ENCODE measurements at regions not wholly inside any gene's neighbourhood (a gene's known extent, or its start where the extent isn't known, plus 50 kb on each side); places are given as distances from the start of the nearest gene placed in this dataset.

DNA sequence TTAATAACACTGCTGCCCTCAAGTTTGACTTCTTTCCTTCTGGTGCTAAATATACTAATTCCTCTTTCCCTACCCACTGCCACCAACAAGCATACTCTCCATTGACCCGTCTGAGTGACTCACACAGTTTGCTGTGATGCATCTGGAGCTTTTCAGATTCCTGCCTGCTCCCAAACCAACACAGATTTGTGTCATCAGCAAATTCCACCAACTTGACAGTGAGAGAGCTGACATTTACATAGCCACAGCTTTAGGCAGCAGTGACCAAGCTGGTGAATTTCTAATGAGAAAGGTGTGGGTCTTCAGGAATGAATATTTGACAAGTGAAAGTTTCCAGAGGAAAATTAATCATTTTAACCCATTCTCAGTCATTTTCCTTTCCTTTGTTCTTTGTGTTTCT lies 96.5 kb upstream of the PRICKLE2 start:
- peak; percentile 73 for DNase-seq (ENCODE audit: low read depth)
- no peak overlapping the region for H3K4me3 ChIP-seq (ENCODE audit: low read depth, low read length)
- TF ChIP-seq, protein P1, sequence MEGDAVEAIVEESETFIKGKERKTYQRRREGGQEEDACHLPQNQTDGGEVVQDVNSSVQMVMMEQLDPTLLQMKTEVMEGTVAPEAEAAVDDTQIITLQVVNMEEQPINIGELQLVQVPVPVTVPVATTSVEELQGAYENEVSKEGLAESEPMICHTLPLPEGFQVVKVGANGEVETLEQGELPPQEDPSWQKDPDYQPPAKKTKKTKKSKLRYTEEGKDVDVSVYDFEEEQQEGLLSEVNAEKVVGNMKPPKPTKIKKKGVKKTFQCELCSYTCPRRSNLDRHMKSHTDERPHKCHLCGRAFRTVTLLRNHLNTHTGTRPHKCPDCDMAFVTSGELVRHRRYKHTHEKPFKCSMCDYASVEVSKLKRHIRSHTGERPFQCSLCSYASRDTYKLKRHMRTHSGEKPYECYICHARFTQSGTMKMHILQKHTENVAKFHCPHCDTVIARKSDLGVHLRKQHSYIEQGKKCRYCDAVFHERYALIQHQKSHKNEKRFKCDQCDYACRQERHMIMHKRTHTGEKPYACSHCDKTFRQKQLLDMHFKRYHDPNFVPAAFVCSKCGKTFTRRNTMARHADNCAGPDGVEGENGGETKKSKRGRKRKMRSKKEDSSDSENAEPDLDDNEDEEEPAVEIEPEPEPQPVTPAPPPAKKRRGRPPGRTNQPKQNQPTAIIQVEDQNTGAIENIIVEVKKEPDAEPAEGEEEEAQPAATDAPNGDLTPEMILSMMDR (IDR thresholded peaks at IDR 0.05; ENCODE audit: insufficient read depth, low read length): no peak

DNA sequence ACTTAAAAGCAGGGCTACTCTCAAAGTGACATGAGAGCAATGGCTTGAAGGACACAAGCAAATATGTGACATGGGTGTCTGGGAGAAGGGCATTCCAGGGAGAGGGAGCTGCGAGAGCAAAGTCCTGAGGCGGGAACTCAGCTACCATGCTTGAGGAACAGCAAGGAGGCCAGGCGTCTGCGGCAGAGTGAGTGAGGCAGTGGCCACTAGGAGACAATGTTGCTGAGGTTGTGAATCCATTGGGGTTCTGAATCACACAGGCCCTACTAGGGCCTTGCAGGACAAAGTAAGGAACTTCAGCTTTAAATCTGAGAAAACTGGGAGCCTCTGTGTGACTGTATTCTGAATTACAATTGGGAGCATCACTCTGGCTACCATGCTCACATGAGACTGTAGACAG lies 94.1 kb upstream of the PRICKLE2 start:
- no peak for DNase-seq (ENCODE audit: low read depth)
- TF ChIP-seq, protein P1 (IDR thresholded peaks at IDR 0.05; ENCODE audit: insufficient read depth, low read length): no peak
- H3K4me3 ChIP-seq (ENCODE audit: low read depth, low read length): no peak overlapping the region

DNA sequence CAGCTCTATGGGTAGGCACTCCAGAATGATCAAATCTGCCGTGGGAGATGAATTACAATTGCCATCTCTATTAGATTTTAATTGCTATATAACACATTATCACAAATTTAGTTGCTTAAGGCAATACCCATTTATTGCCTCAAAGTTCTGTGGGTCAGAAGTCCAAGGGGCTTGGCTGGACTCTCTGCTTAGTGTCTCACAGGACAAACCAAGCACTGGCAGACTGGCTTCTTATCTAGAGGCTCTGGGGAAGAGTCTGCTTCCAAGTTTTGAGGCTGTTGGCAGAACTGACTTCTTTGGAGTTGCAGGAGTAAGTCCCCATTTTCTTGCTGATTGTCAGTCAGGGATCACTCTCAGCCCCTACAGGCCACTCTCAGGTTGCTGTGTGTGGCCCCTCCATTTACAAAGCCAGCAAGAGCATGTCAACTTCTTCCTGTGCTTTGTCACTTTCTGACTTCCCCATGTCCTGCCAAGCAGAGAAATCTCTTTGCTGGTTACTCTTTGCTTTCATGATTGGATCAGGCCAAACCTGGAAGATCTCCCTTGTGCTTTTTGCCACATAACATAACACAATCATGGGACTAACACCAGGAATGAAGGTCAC lies 93.5 kb upstream of the PRICKLE2 start:
- TF ChIP-seq, protein P1 (IDR thresholded peaks at IDR 0.05; ENCODE audit: insufficient read depth, low read length): no peak
- no peak overlapping the region for H3K4me3 ChIP-seq (ENCODE audit: low read depth, low read length)
- DNase-seq (ENCODE audit: low read depth): no peak

DNA sequence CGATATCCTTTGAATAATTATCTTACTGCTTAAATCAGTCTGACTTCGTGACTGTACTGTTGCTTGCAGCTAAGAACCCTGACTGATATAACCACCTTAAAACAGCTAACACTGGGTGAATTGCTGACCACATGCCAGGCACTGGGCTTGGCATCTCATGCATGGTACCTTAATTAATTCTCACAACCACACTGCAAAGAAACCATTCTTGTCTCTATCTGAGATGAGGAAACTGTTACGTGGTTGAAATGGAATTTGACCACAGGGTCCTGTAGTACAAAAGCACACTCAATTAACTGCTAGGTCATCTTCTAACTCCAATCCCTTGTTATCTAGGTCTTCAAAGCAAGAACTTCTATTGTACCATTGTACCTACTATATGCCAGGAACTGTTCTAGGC lies 92.7 kb upstream of the PRICKLE2 start:
- DNase-seq (ENCODE audit: low read depth): no peak
- H3K4me3 ChIP-seq (ENCODE audit: low read depth, low read length): no peak overlapping the region
- TF ChIP-seq, protein P1 (IDR thresholded peaks at IDR 0.05; ENCODE audit: insufficient read depth, low read length): no peak

DNA sequence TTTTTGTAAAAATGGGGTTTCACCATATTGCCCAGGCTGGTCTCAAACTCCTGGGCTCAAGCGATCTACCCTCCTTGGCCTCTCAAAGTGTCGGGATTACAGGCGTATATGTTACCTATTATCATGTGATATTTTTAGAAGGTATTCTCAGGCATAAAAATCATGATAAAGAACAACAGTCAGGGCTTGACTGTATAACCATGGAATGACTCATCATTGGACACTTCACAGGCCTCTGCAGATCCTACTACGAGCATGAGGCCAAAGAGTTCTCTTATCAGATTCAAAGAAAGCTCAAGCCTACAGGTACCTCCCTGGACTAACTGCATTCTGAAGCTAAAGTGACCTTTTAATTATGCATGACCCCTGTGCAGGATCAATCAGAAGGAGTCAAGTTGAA lies 91.7 kb upstream of the PRICKLE2 start:
- TF ChIP-seq, protein P1 (IDR thresholded peaks at IDR 0.05; ENCODE audit: insufficient read depth, low read length): no peak
- H3K4me3 ChIP-seq (ENCODE audit: low read depth, low read length): no peak overlapping the region
- DNase-seq (ENCODE audit: low read depth): peak; percentile 47

DNA sequence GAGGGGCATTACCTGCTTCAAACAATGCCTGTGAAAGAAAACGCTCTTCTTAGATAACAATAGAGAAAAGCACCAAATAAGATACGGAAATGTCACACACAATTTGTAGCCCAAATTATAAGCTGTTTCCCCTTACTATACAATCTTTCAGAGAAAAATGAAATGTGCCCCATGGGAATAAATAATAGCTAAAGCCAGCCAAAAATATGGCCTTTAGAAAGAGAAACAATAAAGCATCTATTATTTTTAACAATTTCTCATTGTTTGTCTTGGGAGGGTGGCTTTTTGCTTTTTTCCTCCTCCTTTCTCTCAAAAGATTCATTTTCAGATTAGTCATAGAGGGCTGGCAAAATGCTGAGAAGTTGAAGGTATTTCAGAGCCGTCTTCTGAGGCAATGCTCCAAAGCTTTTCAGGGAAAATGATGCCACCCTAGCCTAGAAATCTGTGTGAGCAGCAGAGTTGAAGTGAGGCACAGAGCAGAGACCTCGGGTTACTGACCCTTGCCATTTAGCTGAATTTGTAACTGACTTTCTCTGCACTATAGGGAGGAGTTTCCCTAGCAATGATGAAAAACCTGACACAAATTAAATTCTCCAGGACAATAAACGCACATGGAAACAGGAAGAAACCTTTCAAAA lies 86.3 kb upstream of the PRICKLE2 start:
- TF ChIP-seq, protein P1 (IDR thresholded peaks at IDR 0.05; ENCODE audit: insufficient read depth, low read length): no peak
- peak; percentile 79 for DNase-seq (ENCODE audit: low read depth)
- H3K4me3 ChIP-seq (ENCODE audit: low read depth, low read length): no peak overlapping the region

Data from fibroblast of the aortic adventitia (primary cell).